ENCODE measurements at regions not wholly inside any gene's neighbourhood (a gene's known extent, or its start where the extent isn't known, plus 50 kb on each side); places are given as distances from the start of the nearest gene placed in this dataset.

GRCh38 chr7:67610897-67611296 lies 614.3 kb downstream of the TYW1 start:
- no peak for DNase-seq
- Histone ChIP-seq H3K27me3 (replicated peaks) (no peaks in the 10 kb centered on the region), H3K4me3 (ENCODE audit: low read depth, low read length) (no peak overlapping the region), H3K27ac (no peak overlapping the region), H3K36me3 (replicated peaks) (no peaks in the 10 kb centered on the region)
- TF ChIP-seq CTCF (IDR thresholded peaks at IDR 0.05; ENCODE audit: low read depth, low read length, missing control alignments), result no peak
- in situ Hi-C loops (cut with HindIII; ENCODE audit: low pct_ligation_motif_present, low sequenced_read_pairs), result no loop called here

GRCh38 chr7:67614843-67615242 lies 618.2 kb downstream of the TYW1 start:
- no peaks in the 10 kb centered on the region for H3K36me3 ChIP-seq (replicated peaks)
- TF ChIP-seq CTCF (IDR thresholded peaks at IDR 0.05; ENCODE audit: low read depth, low read length, missing control alignments), result no peak
- no peaks in the 10 kb centered on the region for H3K27me3 ChIP-seq (replicated peaks)
- H3K4me3 ChIP-seq (ENCODE audit: low read depth, low read length), result no peak overlapping the region
- DNase-seq, result no peak
- H3K27ac ChIP-seq, result no peak overlapping the region
- in situ Hi-C loops (cut with HindIII; ENCODE audit: low pct_ligation_motif_present, low sequenced_read_pairs), result no loop called here

GRCh38 chr7:67616517-67616916 lies 619.9 kb downstream of the TYW1 start:
- H3K4me3 ChIP-seq (ENCODE audit: low read depth, low read length), result no peak overlapping the region
- in situ Hi-C loops (cut with HindIII; ENCODE audit: low pct_ligation_motif_present, low sequenced_read_pairs), result no loop called here

GRCh38 chr7:67618556-67619162 lies 622.0 kb downstream of the TYW1 start:
- TF ChIP-seq CTCF (IDR thresholded peaks at IDR 0.05; ENCODE audit: low read depth, low read length, missing control alignments), result no peak
- no peak for DNase-seq
- H3K27ac ChIP-seq, result no peak overlapping the region
- no peaks in the 10 kb centered on the region for H3K27me3 ChIP-seq (replicated peaks)
- in situ Hi-C loops (cut with HindIII; ENCODE audit: low pct_ligation_motif_present, low sequenced_read_pairs), result no loop called here
- no peak overlapping the region for H3K4me3 ChIP-seq (ENCODE audit: low read depth, low read length)
- no peaks in the 10 kb centered on the region for H3K36me3 ChIP-seq (replicated peaks)

More at GRCh38 chr7:67616517-67616916, 619.9 kb downstream of the TYW1 start:
- TF ChIP-seq CTCF (IDR thresholded peaks at IDR 0.05; ENCODE audit: low read depth, low read length, missing control alignments), result no peak
- DNase-seq, result no peak
- Histone ChIP-seq H3K36me3 (replicated peaks) (no peaks in the 10 kb centered on the region), H3K27me3 (replicated peaks) (no peaks in the 10 kb centered on the region), H3K27ac (no peak overlapping the region)

- no peak for TF ChIP-seq CTCF (IDR thresholded peaks at IDR 0.05; ENCODE audit: low read depth, low read length, missing control alignments)
- Histone ChIP-seq H3K27me3 (replicated peaks) (no peaks in the 10 kb centered on the region), H3K4me3 (ENCODE audit: low read depth, low read length) (no peak overlapping the region), H3K36me3 (replicated peaks) (no peaks in the 10 kb centered on the region), H3K27ac (no peak overlapping the region)
- no peak for DNase-seq
- in situ Hi-C loops (cut with HindIII; ENCODE audit: low pct_ligation_motif_present, low sequenced_read_pairs), result no loop called here
Measured at GRCh38 chr7:67619175-67619574, 622.5 kb downstream of the TYW1 start.
